Stomach (tissue), 4 donors: ENCODE measurements at regions not wholly inside any gene's neighbourhood (a gene's known extent, or its start where the extent isn't known, plus 50 kb on each side); places are given as distances from the start of the nearest gene placed in this dataset.
"Not testable (repeated sequence)": the region's sequence is repeated elsewhere in the genome, so short reads cannot be mapped to it uniquely, and the experiment has no call there.

Source experiments
- EP300 ChIP-seq: sonication (generic); formaldehyde crosslinking; IDR thresholded peaks from one replicate; pipeline ENCODE4 v1.6.1; 2017; ENCODE audit warnings: antibody characterized with exemption
- POLR2A ChIP-seq, 4 donors: fragments of 450-650 bp; IDR thresholded peaks; one replicate each; pipeline ENCODE4 v1.6.1; 2016; ENCODE audit warnings: antibody characterized with exemption in 4 of 4, control low read depth in 2 of 4, mild to moderate bottlenecking in 1 of 4, moderate library complexity in 1 of 4
- TF ChIP-seq, protein P1 (sequence below), 7 experiments: fragments of 450-650 bp in 4 of 7; fragments of 200-600 bp in 3 of 7; sonication (generic) in 3 of 7; IDR thresholded peaks; one replicate each; pipeline ENCODE4 v1.5.1; 2016 to 2019; ENCODE audit warnings: antibody characterized with exemption in 7 of 7, control low read depth in 2 of 7, mild to moderate bottlenecking in 1 of 7

DNA sequence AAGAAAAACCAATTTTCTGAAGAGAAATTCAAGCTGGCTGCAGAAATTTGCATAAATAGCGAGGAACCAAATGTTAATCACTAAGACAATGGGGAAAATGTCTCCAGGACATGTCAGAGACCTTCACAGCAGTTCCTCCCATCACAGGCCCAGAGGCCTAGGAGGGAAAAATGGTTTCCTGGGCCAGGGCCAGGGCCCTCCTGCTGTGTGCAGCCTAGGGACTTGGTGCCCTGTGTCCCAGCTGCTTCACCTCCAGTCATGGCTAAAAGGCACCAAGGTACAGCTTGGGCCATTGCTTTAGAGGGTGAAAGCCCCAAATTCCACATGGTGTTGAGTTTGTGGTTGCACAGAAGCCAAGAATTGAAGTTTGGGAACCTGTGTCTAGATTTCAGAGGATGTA is 628.7 kb upstream of the ARRDC3 start:
- TF ChIP-seq, protein P1, sequence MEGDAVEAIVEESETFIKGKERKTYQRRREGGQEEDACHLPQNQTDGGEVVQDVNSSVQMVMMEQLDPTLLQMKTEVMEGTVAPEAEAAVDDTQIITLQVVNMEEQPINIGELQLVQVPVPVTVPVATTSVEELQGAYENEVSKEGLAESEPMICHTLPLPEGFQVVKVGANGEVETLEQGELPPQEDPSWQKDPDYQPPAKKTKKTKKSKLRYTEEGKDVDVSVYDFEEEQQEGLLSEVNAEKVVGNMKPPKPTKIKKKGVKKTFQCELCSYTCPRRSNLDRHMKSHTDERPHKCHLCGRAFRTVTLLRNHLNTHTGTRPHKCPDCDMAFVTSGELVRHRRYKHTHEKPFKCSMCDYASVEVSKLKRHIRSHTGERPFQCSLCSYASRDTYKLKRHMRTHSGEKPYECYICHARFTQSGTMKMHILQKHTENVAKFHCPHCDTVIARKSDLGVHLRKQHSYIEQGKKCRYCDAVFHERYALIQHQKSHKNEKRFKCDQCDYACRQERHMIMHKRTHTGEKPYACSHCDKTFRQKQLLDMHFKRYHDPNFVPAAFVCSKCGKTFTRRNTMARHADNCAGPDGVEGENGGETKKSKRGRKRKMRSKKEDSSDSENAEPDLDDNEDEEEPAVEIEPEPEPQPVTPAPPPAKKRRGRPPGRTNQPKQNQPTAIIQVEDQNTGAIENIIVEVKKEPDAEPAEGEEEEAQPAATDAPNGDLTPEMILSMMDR (IDR thresholded peaks at IDR 0.05): not testable (repeated sequence)
- not testable (repeated sequence) for TF ChIP-seq POLR2A (IDR thresholded peaks at IDR 0.05); EP300
